ENCODE measurements at regions not wholly inside any gene's neighbourhood (a gene's known extent, or its start where the extent isn't known, plus 50 kb on each side); places are given as distances from the start of the nearest gene placed in this dataset.

GRCh38 chr10:62562795-62563194 lies 188.6 kb downstream of the ZNF365 start:
- no peak overlapping the region for H3K27ac ChIP-seq
- POLR2A ChIA-PET (ENCODE audit: low non-redundant PET): no interaction called here
- CTCF ChIA-PET: interaction anchor here (0.6 kb wide), 1 partner anchor 183 kb away, joined by 3 read pairs; no protein-coding TSS in a partner anchor
- no peak for DNase-seq (ENCODE audit: low spot score)
- TF ChIP-seq, protein P1, sequence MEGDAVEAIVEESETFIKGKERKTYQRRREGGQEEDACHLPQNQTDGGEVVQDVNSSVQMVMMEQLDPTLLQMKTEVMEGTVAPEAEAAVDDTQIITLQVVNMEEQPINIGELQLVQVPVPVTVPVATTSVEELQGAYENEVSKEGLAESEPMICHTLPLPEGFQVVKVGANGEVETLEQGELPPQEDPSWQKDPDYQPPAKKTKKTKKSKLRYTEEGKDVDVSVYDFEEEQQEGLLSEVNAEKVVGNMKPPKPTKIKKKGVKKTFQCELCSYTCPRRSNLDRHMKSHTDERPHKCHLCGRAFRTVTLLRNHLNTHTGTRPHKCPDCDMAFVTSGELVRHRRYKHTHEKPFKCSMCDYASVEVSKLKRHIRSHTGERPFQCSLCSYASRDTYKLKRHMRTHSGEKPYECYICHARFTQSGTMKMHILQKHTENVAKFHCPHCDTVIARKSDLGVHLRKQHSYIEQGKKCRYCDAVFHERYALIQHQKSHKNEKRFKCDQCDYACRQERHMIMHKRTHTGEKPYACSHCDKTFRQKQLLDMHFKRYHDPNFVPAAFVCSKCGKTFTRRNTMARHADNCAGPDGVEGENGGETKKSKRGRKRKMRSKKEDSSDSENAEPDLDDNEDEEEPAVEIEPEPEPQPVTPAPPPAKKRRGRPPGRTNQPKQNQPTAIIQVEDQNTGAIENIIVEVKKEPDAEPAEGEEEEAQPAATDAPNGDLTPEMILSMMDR (conservative IDR thresholded peaks at IDR 0.05; ENCODE audit: low read depth): no peak

GRCh38 chr10:62573929-62574328 lies 199.8 kb downstream of the ZNF365 start:
- POLR2A ChIA-PET (ENCODE audit: low non-redundant PET): no interaction called here
- no peak overlapping the region for H3K27ac ChIP-seq
- no peak for DNase-seq (ENCODE audit: low spot score)
- TF ChIP-seq, protein P1 (conservative IDR thresholded peaks at IDR 0.05; ENCODE audit: low read depth): no peak
- CTCF ChIA-PET: no interaction called here

- POLR2A ChIA-PET (ENCODE audit: low non-redundant PET): no interaction called here
- CTCF ChIA-PET: no interaction called here
- no peak overlapping the region for H3K27ac ChIP-seq
- TF ChIP-seq, protein P1 (conservative IDR thresholded peaks at IDR 0.05; ENCODE audit: low read depth): no peak
- DNase-seq (ENCODE audit: low spot score): no peak
These were observed 202.9 kb downstream of the ZNF365 start for GRCh38 chr10:62577076-62577475.

- CTCF ChIA-PET: interaction anchor here (0.6 kb wide), 1 partner anchor 43 kb away, joined by 3 read pairs; no protein-coding TSS in a partner anchor
- DNase-seq (ENCODE audit: low spot score): no peak
- TF ChIP-seq, protein P1 (conservative IDR thresholded peaks at IDR 0.05; ENCODE audit: low read depth): no peak
- POLR2A ChIA-PET (ENCODE audit: low non-redundant PET): no interaction called here
- no peak overlapping the region for H3K27ac ChIP-seq
These were observed 203.6 kb downstream of the ZNF365 start for GRCh38 chr10:62577666-62578291.

- no peak overlapping the region for H3K27ac ChIP-seq
- TF ChIP-seq, protein P1 (conservative IDR thresholded peaks at IDR 0.05; ENCODE audit: low read depth): no peak
- ChIA-PET CTCF (interaction anchor here (0.6 kb wide), 1 partner anchor 43 kb away, joined by 3 read pairs; no protein-coding TSS in a partner anchor), POLR2A (ENCODE audit: low non-redundant PET) (no interaction called here)
- no peak for DNase-seq (ENCODE audit: low spot score)
These were observed 204.1 kb downstream of the ZNF365 start for GRCh38 chr10:62578301-62578700.

- POLR2A ChIA-PET (ENCODE audit: low non-redundant PET): no interaction called here
- TF ChIP-seq, protein P1 (conservative IDR thresholded peaks at IDR 0.05; ENCODE audit: low read depth): no peak
- no peak for DNase-seq (ENCODE audit: low spot score)
These were observed 204.7 kb downstream of the ZNF365 start for GRCh38 chr10:62578916-62579315.

More at GRCh38 chr10:62578916-62579315, 204.7 kb downstream of the ZNF365 start:
- H3K27ac ChIP-seq: no peak overlapping the region
- CTCF ChIA-PET: interaction anchor here (0.7 kb wide), 1 partner anchor 12 kb away, joined by 4 read pairs; no protein-coding TSS in a partner anchor

Data from RWPE1 (cell line).